HG02943 (cell line): ENCODE measurements at regions not wholly inside any gene's neighbourhood (a gene's known extent, or its start where the extent isn't known, plus 50 kb on each side); places are given as distances from the start of the nearest gene placed in this dataset.
"Not testable (repeated sequence)": the region's sequence is repeated elsewhere in the genome, so short reads cannot be mapped to it uniquely, and the experiment has no call there.

Experiments used
- ATAC-seq: cut with Tn5 transposase; IDR thresholded peaks from one replicate; pipeline ENCODE4 v1.9.1; 2021; ENCODE audit warnings: mild to moderate bottlenecking, low read depth, moderate library complexity; ENCODE audit not compliant: unreplicated experiment

DNA sequence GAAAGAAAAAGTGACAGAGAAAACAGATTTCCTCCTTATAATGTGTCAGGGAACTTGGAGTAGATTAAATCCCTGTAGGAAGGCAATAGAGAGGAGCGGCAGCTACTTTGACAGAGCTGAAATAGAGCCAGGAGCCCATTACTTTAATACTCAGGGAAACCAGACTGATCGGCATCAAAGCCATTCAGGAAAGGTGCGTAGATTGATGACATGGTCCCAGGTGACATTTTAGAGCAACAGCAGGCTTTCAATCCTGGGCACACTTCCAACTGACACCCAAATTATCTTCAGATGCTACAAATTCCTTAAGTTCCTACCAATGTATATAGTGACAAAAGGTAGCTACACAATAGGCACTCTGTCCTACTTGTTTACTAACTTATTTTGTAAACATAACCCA, 821.5 kb downstream of the CDH8 start:
- no peak for ATAC-seq

DNA sequence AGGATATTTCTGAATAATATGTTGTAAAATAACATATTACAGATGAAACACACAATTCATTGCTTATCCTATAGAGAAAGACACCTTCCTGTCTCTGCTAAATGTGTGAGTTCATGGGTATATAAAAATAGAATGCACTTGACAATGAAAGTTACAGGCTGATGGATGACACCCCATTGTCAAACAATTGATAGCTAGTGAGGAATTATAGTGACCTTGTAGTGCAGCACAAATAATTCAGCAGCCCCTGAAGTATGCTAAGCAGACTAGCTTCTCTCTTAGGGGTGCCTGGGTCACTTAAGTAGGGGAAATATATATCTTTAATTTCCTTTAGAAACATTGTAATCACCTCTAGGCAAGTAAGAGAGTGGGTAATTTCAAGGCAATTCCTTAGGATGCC, 826.2 kb downstream of the CDH8 start:
- no peak for ATAC-seq

DNA sequence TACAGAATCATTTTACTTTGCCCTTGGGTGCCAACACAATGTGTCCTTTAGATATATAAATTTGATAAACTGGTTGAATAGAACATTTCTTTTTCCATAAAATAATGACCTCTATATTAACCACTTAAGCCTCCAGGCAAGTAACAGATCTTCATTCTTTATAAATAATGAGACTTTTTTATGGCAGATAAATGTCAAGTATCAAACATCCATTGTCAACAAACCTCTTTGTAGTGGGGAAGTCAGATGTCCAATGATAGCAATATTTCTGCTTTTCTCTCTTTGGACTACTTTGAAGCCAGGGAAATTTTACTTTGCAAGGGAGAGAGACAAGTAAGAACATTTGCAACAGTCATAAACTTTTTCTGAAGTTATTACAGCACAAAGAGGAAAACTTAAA, 841.2 kb downstream of the CDH8 start:
- no peak for ATAC-seq

- ATAC-seq: no peak
Observed at GRCh38 chr16:61194573-61194972, 841.7 kb downstream of the CDH8 start.

- no peak for ATAC-seq
Observed at GRCh38 chr16:61182391-61182790, 853.8 kb downstream of the CDH8 start.

DNA sequence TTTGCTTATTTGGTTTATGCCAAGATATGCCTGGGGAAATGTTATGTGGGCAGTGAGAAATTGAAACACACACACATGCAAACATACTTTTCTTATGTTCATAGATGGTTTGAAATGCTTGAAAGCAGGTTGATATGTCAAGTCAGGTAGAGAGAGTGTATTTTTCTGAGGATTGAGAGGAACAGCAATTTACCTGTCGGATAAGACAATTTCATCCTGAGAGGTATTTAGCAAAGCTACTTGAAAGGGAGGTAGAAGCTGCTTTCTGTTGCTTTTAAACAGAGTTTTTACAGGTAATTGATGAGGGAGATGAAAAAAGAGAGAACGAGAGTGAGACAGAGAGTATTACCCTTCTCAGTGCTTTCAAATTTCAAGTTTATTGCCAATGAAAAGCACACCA, 854.3 kb downstream of the CDH8 start:
- ATAC-seq: no peak

GRCh38 chr16:61179561-61179960, 856.7 kb downstream of the CDH8 start:
- ATAC-seq: no peak

GRCh38 chr16:61165797-61166196, 870.4 kb downstream of the CDH8 start:
- no peak for ATAC-seq

DNA sequence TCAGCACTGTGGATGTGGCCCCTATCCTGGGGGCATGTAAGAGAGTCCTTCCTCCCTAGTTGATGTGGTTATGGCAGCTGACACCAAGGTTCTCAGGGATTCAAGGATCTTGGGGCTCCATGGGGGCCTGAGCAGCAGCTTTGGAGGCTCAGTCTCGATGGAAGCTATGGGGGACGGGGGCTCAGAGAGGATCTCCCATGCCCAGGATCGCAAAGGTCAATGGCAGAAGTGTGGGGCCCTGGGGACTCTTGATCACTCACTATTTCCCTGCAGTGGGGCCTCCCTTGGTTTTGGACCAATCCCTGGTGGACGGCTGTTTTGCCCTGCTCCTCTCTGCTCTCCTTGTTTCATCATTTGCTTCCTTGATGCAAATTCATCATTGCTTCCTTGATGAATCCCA, 885.9 kb downstream of the CDH8 start:
- no peak for ATAC-seq

DNA sequence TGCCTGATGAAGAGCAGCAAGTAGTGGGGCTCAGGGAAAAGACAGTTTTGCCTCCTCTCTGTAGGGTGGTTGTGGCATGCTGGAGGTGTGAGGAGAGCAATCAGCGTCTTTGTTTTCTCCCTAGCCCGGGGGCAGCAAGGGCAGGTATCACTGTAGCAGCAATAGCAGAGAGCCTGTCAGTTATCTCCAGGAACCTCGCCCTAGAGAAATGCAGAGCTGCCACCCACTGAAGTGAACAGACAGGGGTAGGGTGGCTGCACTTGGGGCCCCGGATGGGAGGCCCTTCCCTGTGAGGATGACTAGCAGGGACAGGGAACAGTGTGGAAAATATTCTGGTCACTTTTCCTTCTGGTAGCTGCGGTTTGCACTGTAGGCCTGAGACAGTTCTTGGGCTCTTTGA, 886.5 kb downstream of the CDH8 start:
- ATAC-seq: no peak

DNA sequence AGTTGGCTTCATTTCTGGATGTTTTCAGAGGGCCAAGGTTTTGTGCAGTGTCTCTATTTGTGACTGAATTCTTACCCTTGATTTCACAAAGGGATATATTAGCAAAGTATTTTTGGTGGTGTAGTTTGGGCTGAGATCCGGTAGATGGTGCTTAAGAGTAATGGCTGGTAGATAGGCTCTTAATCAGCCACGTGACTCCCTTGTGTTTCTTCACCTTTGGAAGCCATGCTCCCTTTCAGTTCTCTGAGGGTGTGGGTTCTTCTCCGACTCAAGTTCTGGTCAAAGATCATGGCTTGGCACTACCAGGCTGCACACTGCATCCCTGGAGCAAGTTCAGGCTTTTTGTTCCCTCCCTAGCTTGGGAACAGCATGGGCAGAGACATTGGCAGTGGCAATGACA, 887.3 kb downstream of the CDH8 start:
- no peak for ATAC-seq

DNA sequence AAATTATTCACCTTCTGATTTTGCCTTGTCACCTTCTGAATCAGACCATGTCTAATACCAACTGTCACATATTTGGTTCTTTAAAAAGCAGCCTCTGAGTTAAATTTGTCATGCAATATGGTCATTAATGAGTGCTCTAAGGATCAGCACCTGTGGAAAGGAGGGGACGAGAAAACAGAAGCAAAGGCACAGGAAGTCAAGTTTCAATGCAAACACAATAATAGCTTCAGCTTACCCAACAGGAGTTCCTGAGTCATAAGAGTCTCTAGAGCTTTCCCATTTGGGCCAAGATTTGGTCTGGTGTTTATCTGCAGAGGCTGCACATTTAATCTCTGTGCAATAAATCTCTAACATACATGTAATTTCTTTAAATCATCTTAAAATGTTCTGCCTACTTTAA, 889.8 kb downstream of the CDH8 start:
- no peak for ATAC-seq

DNA sequence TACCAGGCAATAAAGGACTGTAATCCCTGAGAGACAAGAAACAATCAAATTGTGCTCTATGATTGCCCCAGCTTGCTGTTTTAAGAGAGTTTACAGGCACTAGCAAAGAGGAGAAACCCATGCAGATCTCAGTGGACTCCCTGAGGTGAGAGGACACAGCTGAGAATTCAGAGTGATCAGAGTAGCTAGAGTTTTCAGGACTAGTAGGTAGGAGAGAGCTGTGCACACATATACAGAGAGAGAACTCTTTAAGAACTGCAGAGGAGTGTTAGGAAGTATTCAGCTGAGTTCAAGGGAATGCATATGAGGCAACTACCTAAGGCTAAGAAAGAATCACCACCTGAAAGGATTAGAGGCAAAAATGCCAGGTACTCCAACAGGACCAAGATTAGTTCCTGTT, 904.8 kb downstream of the CDH8 start:
- no peak for ATAC-seq

DNA sequence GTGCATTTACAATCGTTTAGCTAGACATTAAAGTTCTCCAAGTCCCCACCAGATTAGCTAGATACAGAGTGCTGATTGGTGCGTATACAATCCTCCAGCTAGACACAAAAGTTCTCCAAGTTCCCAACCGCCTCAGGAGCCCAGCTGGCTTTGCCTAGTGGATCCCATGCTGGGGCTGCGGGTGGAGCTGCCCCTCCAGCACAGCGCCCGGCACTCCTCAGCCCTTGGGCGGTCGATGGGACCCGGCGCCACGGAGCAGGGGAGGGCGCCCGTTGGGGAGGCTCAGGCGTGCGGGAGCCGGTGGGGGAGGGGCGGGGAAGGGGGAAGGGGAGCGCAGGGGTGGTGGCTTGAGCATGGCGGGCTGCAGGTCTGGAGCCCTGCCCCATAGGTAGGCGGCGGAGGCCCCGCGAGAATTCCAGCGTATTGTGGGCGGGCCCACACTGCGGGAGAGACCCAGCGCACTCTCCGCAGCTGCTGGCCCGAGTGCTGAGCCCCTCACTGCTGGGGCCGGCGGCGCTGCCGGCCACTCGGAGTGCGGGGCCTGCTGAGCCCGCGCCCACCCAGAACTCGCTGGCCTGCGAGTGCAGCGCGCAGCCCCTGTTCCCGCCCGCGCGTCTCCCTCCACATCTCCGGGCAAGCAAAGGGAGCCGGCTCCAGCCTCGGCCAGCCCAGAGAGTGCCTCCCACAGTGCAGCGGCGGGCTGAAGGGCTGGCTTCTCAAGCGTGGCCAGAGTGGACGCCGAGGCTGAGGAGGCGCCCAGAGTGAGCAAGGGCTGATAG, 907.5 kb downstream of the CDH8 start:
- no peak for ATAC-seq

GRCh38 chr16:61105544-61105943, 930.7 kb downstream of the CDH8 start:
- no peak for ATAC-seq

DNA sequence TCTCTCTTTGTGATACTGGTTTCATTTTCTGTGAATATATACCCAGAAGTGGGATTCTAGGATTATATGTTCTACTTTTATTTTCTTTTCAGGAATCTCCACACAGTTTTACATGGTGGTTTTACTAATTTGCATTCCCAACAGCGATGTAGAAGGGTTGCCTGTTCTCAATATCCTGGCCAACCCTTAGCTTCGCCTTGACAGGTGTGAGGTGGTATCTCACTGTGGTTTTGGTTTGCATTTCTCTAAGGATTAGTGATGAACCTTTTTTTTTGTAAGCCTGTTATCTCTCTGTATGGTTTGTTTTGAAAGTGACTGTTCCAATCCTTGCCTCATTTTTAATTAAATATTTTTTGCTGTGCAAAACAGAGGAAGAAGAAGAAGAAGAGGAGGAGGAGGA, 937.7 kb downstream of the CDH8 start:
- ATAC-seq: no peak

DNA sequence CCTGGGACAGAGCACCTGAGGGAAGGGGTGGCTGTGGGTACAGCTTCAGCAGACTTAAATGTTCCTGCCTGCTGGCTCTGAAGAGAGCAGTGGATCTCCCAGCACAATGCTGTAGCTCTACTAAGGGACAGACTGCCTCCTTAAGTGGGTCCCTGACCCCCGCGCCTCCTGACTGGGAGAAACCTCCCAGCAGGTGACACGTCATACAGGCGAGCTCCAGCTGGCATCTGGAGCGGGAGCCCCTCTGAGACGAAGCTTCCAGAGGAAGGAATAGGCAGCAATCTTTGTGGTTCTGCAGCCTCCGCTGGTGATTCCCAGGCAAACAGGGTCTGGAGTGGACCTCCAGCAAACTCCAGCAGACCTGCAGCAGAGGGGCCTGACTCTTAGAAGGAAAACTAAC, 944.9 kb downstream of the CDH8 start:
- ATAC-seq: not testable (repeated sequence)

DNA sequence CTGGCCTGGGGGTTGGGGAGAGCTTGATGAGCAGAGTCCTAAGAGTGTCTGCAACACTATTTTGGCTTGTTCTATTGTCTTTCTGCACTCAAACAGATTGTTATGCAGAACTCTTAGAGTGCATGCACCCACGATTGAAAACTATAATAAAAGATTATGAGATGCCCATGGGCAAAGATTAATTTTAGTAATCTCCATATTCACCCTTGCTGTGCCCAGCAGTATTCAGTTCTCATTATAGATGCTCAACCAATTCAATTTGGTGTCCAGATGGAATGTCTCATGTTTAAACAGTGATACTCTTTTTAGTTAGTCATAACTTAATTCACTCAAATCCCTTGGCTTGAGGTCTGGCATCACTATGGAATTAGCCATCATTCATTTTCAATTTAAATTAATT, 952.5 kb downstream of the CDH8 start:
- no peak for ATAC-seq

- no peak for ATAC-seq
Observed at GRCh38 chr16:61074324-61074723, 961.9 kb downstream of the CDH8 start.

GRCh38 chr16:61057635-61058034, 978.6 kb downstream of the CDH8 start:
- no peak for ATAC-seq

DNA sequence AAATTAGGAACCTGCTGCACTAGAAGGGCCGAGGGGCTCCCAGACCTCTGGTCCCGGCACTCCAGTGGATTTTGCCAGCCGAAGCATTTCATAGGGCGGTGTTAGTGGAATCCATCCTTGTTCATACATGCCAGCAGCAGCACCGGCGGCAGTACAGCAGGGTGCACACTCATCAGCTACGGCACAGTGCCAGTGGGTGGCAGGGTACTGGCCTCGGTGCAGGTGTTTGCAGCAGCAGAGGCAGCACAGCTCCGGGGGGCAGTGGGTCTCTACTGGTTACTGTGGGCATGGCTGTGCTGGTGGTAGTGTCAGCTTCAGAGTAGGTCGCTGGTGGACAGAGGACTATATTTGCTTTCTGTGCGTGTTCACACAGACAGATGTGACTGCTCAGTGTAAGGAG, 985.7 kb downstream of the CDH8 start:
- ATAC-seq: no peak

- ATAC-seq: no peak
Observed at GRCh38 chr16:61045931-61046330, 990.3 kb downstream of the CDH8 start.

- no peak for ATAC-seq
Observed at GRCh38 chr16:61042737-61043136, 993.5 kb downstream of the CDH8 start.
